IMR-90 (cell line): ENCODE measurements at regions not wholly inside any gene's neighbourhood (a gene's known extent, or its start where the extent isn't known, plus 50 kb on each side); places are given as distances from the start of the nearest gene placed in this dataset.

Source experiments
- BHLHE40 ChIP-seq: fragments of 150-350 bp; IDR thresholded peaks from 2 replicates; pipeline ENCODE4 v1.6.1; 2016; ENCODE audit warnings: mild to moderate bottlenecking, low read depth, low read length
- CEBPB ChIP-seq: IDR thresholded peaks from 2 replicates; pipeline ENCODE4 v1.6.1; 2012; ENCODE audit warnings: low read depth, low read length, improper control_type of control experiment
- CHD1 ChIP-seq: IDR thresholded peaks from 2 replicates; pipeline ENCODE4 v1.6.1; 2012; ENCODE audit warnings: low read depth, low read length, improper control_type of control experiment
- CTCF ChIP-seq: conservative IDR thresholded peaks from 2 replicates; pipeline ENCODE4 v1.5.1; 2012; ENCODE audit warnings: mild to moderate bottlenecking, low read depth, low read length, improper control_type of control experiment
- FOS ChIP-seq: fragments of 150-350 bp; IDR thresholded peaks from 2 replicates; pipeline ENCODE4 v1.6.1; 2016; ENCODE audit warnings: low read depth, low read length
- MAFK ChIP-seq: IDR thresholded peaks from 2 replicates; pipeline ENCODE4 v1.6.1; 2012; ENCODE audit warnings: low read depth, low read length, improper control_type of control experiment
- MAZ ChIP-seq: IDR thresholded peaks from 2 replicates; pipeline ENCODE4 v1.6.1; 2012; ENCODE audit warnings: low read depth, mild to moderate bottlenecking, low read length, improper control_type of control experiment, moderate library complexity, borderline replicate concordance
- MXI1 ChIP-seq: IDR thresholded peaks from 2 replicates; pipeline ENCODE4 v1.6.1; 2012; ENCODE audit warnings: low read depth, mild to moderate bottlenecking, low read length, moderate library complexity, borderline replicate concordance
- POLR2A ChIP-seq: IDR thresholded peaks from 2 replicates; pipeline ENCODE4 v1.6.1; 2012; ENCODE audit warnings: mild to moderate bottlenecking, low read depth, low read length
- RAD21 ChIP-seq: IDR thresholded peaks from 2 replicates; pipeline ENCODE4 v1.6.1; 2012; ENCODE audit warnings: low read length, improper control_type of control experiment
- RCOR1 ChIP-seq: IDR thresholded peaks from 2 replicates; pipeline ENCODE4 v1.6.1; 2012; ENCODE audit warnings: mild to moderate bottlenecking, low read length, improper control_type of control experiment; ENCODE audit not compliant: insufficient replicate concordance
- RFX5 ChIP-seq: IDR thresholded peaks from 2 replicates; pipeline ENCODE4 v1.8.0; 2012; ENCODE audit warnings: low read depth, mild to moderate bottlenecking, low read length, moderate library complexity
- SMC3 ChIP-seq: fragments of 150-350 bp; IDR thresholded peaks from 2 replicates; pipeline ENCODE4 v1.6.1; 2016; ENCODE audit warnings: low read depth, mild to moderate bottlenecking, antibody characterized with exemption, low read length, moderate library complexity
- USF2 ChIP-seq: fragments of 150-350 bp; IDR thresholded peaks from 2 replicates; pipeline ENCODE4 v1.6.1; 2017; ENCODE audit warnings: mild to moderate bottlenecking, antibody characterized with exemption, low read length, low read depth

GRCh38 chr12:115227137-115227615 is 543.2 kb upstream of the TBX3 start:
- TF ChIP-seq CTCF: no peak
- TF ChIP-seq RAD21: no peak
- peak; percentile 74 for TF ChIP-seq FOS
- TF ChIP-seq POLR2A: no peak
- TF ChIP-seq MXI1: peak; percentile 73; the same call in 1 of the 2 replicates
- peak; percentile 69 for TF ChIP-seq BHLHE40
- TF ChIP-seq USF2: no peak
- no peak for TF ChIP-seq MAZ
- no peak for TF ChIP-seq RFX5
- no peak for TF ChIP-seq RCOR1
- no peak; the same call in 1 of the 2 replicates for TF ChIP-seq SMC3
- TF ChIP-seq CEBPB: peak; percentile 80
- peak; percentile 76 for TF ChIP-seq MAFK
- no peak for TF ChIP-seq CHD1
